ENCODE measurements at regions not wholly inside any gene's neighbourhood (a gene's known extent, or its start where the extent isn't known, plus 50 kb on each side); places are given as distances from the start of the nearest gene placed in this dataset.

DNA sequence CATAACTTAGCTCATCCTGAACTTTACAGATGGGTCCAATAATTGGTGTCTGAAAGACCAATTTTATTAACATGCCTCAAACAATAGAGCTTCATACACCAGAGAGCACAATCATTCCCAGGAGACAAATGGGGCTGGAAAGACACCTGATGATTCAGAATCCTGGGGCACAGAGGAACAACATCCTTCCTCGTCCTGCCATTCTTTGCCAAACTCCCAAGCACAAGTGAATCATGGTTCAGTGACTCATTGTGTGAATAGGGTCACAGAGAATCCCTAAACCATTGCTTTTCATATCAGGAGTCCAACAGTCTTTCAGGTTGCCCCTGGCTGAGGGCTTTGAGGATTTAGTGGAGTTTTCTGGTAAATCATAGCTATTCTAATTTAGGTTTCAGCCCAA, 266.4 kb upstream of the BMP2 start:
- ATAC-seq (ENCODE audit: low FRiP score) (no peak), DNase-seq (ENCODE audit: low spot score) (no peak)
- TF ChIP-seq, protein P1, sequence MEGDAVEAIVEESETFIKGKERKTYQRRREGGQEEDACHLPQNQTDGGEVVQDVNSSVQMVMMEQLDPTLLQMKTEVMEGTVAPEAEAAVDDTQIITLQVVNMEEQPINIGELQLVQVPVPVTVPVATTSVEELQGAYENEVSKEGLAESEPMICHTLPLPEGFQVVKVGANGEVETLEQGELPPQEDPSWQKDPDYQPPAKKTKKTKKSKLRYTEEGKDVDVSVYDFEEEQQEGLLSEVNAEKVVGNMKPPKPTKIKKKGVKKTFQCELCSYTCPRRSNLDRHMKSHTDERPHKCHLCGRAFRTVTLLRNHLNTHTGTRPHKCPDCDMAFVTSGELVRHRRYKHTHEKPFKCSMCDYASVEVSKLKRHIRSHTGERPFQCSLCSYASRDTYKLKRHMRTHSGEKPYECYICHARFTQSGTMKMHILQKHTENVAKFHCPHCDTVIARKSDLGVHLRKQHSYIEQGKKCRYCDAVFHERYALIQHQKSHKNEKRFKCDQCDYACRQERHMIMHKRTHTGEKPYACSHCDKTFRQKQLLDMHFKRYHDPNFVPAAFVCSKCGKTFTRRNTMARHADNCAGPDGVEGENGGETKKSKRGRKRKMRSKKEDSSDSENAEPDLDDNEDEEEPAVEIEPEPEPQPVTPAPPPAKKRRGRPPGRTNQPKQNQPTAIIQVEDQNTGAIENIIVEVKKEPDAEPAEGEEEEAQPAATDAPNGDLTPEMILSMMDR (IDR thresholded peaks at IDR 0.05), result no peak

DNA sequence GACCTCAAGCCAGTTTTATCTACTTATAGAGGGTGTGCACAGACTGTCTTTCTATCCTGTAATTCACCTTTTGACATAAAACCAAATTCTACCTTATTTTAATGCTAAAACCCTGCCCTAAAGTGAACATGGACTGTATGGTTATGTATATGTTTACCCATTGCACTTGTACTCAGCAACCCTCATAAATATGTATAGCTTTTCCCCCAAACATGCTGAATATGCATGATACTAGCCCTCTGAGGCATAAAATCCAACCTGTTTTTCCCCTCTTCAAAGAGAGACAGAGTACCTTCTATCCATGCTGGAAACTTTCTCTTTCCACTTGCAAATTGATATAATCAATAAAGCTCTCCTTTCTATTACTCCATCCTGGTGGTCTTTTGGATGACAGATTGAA, 267.9 kb upstream of the BMP2 start:
- TF ChIP-seq, protein P1 (IDR thresholded peaks at IDR 0.05), result no peak
- no peak for ATAC-seq (ENCODE audit: low FRiP score)
- no peak for DNase-seq (ENCODE audit: low spot score)

DNA sequence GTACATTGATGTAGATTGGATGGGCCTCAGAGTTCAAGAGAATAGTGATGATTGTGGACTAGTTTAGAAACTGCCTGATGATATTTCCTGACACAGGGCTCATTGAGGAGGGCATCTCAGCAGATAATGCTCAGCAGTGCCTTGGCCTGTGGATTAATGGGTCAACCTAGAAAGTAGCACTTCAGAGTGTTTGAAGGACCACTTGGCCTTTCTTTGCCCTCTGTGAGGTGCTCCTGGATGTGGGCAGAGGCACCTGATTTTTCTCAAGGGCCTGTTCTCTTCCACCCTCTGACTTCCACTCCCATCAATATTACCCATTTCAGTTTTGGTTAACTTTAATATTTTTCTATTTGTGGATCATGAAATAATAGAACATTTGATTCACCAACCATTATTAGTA, 270.6 kb upstream of the BMP2 start:
- ATAC-seq (ENCODE audit: low FRiP score) (no peak), DNase-seq (ENCODE audit: low spot score) (no peak)
- TF ChIP-seq, protein P1 (IDR thresholded peaks at IDR 0.05), result no peak

DNA sequence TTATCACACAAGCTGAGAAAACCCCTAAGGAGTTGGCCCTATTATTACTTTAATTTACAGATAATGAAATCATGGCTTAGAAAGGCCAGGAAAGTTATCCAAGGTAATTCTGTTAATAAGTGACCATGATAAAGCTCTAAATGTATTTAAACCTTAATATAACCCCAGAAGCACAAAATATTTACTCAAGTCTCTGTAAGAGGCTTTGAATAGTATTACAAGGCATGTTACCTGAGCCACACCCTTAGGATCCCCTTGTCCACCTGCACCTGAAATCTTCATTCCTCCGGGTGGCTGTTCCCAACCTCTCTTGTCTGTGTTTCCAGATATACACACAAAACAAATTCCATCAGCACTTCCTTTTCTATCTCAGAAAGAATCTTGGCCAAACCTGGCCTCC, 271.6 kb upstream of the BMP2 start:
- TF ChIP-seq, protein P1 (IDR thresholded peaks at IDR 0.05), result no peak
- DNase-seq (ENCODE audit: low spot score) (no peak), ATAC-seq (ENCODE audit: low FRiP score) (no peak)

DNA sequence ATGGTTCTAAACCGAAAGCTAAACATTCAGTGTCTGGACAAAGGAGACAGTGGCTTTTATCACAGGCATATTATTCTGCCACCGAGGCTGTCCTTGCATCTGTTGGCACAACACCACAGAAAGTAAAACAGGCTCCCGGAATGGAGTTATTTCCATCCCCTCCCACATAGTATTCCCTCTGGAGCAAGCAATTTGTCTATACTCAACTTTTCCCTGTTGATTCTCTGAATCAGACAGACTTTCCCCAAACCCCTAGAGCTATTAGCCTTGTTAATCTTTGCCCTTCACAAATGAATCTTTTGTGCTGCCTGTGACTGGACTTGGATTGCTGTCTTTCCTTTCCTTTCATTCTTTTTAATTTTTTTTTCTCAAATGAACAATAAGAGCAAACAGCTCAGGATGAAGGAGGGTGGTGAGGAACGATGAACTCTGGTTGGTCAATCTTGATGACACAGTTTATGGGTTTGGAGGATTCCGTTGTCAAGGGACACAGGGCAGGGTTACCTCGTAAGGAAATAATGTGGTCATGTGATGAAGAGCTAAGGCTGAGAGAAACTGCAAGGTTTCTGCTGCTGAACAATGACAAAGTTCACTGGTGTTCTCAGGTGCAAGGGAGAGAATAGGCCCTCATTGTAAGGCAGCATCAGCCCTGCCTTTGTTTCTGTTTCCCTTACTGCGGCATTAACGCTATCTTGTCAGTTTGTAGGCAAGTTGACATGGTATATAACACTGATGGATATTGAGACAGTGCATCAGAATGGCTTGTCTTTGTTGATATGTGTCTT, 275.0 kb upstream of the BMP2 start:
- TF ChIP-seq, protein P1 (IDR thresholded peaks at IDR 0.05), result no peak
- ATAC-seq (ENCODE audit: low FRiP score) (no peak), DNase-seq (ENCODE audit: low spot score) (no peak)

DNA sequence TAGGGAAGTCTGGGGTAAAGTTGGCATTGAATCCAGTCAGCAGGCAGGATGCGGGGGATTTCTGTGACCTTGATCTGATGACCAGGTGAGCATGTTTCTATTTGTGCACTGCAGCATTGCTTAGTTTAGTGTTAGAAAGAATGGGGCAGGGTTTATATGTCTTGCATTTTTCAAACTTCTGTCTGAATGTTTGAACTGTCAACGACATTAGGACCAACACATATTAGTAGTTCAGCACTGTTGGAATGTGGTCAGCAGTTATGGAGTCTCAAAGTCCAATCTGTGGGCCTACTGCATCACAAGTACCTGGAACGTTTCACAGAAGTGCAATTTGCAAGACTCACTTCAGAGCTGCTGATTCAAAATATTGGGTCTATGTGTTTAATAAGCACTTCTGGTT, 276.6 kb upstream of the BMP2 start:
- TF ChIP-seq, protein P1 (IDR thresholded peaks at IDR 0.05), result no peak
- no peak for ATAC-seq (ENCODE audit: low FRiP score)

More for the DNA sequence above, 276.6 kb upstream of the BMP2 start:
- DNase-seq (ENCODE audit: low spot score), result no peak

Data from omental fat pad (tissue), 3 donors.